ENCODE measurements at regions not wholly inside any gene's neighbourhood (a gene's known extent, or its start where the extent isn't known, plus 50 kb on each side); places are given as distances from the start of the nearest gene placed in this dataset.

DNA sequence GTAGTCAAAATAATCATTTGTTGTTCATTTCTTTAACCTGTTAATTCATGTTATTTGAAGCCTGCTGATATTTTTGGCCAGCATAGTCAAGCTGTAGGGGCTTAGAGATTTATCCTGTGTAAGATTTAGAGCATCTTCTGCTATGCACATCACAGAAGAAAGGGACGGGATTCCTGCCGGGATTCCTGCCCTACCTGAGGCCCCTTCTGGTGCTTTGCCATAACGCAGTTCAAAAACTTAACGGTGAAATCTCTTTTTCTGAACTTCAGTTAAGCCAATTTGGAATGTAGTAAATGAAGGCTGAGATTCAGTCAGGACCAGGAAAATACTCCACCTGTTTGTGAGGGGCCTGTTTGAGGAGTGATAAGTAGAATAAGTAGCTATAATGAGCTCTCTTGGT, 50.7 kb upstream of the TMEM260 start:
- no peaks in the 10 kb centered on the region for H3K36me3 ChIP-seq

More for the DNA sequence above, 50.7 kb upstream of the TMEM260 start:
- ATAC-seq = no peak
- intact Hi-C loops (cut with DNase I) = no loop called here
- H3K4me1 ChIP-seq = no peaks in the 10 kb centered on the region
- no peak for DNase-seq
- no peaks in the 10 kb centered on the region for H3K9me3 ChIP-seq
- WGBS, 4 donors = 49 to 55% (median 52%) methylated on average over 4 of the region's 4 CpGs
- no peak overlapping the region for H3K27ac ChIP-seq
- TF ChIP-seq POLR2A (IDR thresholded peaks at IDR 0.05) = no peak
- TF ChIP-seq, protein P1, sequence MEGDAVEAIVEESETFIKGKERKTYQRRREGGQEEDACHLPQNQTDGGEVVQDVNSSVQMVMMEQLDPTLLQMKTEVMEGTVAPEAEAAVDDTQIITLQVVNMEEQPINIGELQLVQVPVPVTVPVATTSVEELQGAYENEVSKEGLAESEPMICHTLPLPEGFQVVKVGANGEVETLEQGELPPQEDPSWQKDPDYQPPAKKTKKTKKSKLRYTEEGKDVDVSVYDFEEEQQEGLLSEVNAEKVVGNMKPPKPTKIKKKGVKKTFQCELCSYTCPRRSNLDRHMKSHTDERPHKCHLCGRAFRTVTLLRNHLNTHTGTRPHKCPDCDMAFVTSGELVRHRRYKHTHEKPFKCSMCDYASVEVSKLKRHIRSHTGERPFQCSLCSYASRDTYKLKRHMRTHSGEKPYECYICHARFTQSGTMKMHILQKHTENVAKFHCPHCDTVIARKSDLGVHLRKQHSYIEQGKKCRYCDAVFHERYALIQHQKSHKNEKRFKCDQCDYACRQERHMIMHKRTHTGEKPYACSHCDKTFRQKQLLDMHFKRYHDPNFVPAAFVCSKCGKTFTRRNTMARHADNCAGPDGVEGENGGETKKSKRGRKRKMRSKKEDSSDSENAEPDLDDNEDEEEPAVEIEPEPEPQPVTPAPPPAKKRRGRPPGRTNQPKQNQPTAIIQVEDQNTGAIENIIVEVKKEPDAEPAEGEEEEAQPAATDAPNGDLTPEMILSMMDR (IDR thresholded peaks at IDR 0.05) = no peak
- no peak overlapping the region for H3K4me3 ChIP-seq
- H3K27me3 ChIP-seq = peaks cover 0 to 36% (median 6%) of the 10 kb centered on the region in 9 donors

All from heart left ventricle (tissue), 16 donors.